Neural cell (in vitro differentiated cells): ENCODE measurements at regions not wholly inside any gene's neighbourhood (a gene's known extent, or its start where the extent isn't known, plus 50 kb on each side); places are given as distances from the start of the nearest gene placed in this dataset.

Experiments used
- CTCF ChIP-seq: fragments of 450-650 bp; IDR thresholded peaks from 2 replicates; pipeline ENCODE4 v1.5.1; 2014; ENCODE audit warnings: antibody characterized with exemption, mild to moderate bottlenecking, moderate library complexity; ENCODE audit not compliant: poor library complexity, severe bottlenecking
- EP300 ChIP-seq: fragments of 450-650 bp; conservative IDR thresholded peaks from 2 replicates; pipeline ENCODE4 v1.6.1; 2014; ENCODE audit warnings: antibody characterized with exemption, mild to moderate bottlenecking, moderate library complexity; ENCODE audit not compliant: poor library complexity, severe bottlenecking
- EZH2 ChIP-seq: fragments of 200-600, 300-800 bp; shearing (Covaris generic), sonication (generic); IDR thresholded peaks from 2 replicates; pipeline ENCODE4 v1.6.1; 2014; ENCODE audit warnings: antibody characterized with exemption, low read length, borderline replicate concordance, mild to moderate bottlenecking; ENCODE audit not compliant: insufficient read depth, poor library complexity, severe bottlenecking
- MXI1 ChIP-seq: fragments of 450-650 bp; conservative IDR thresholded peaks from 2 replicates; pipeline ENCODE4 v1.6.1; 2014; ENCODE audit warnings: antibody characterized with exemption, mild to moderate bottlenecking; ENCODE audit not compliant: poor library complexity, severe bottlenecking
- POLR2AphosphoS5 ChIP-seq: IDR thresholded peaks from 2 replicates; pipeline ENCODE4 v1.6.1; 2012
- RAD21 ChIP-seq: fragments of 450-650 bp; conservative IDR thresholded peaks from 2 replicates; pipeline ENCODE4 v1.6.1; 2014; ENCODE audit warnings: antibody characterized with exemption, mild to moderate bottlenecking, moderate library complexity
- REST ChIP-seq: IDR thresholded peaks from 2 replicates; pipeline ENCODE4 v1.6.1; 2012; ENCODE audit warnings: borderline replicate concordance
- TAF1 ChIP-seq: IDR thresholded peaks from 2 replicates; pipeline ENCODE4 v1.6.1; 2012; ENCODE audit warnings: low read depth

GRCh38 chr9:13412331-13412730, 132.8 kb upstream of the MPDZ start:
- TF ChIP-seq CTCF (no peak), EZH2 (no peak), POLR2AphosphoS5 (no peak), EP300 (no peak), RAD21 (no peak), MXI1 (no peak), TAF1 (no peak), REST (no peak)
